GM12878 (cell line): ENCODE measurements at regions not wholly inside any gene's neighbourhood (a gene's known extent, or its start where the extent isn't known, plus 50 kb on each side); places are given as distances from the start of the nearest gene placed in this dataset.

Experiments
- CHD1 ChIP-seq: IDR thresholded peaks from 2 replicates; pipeline ENCODE4 v1.6.1; 2012; ENCODE audit warnings: low read depth, low read length, improper control_type of control experiment
- MXI1 ChIP-seq: fragments of 150-350 bp; IDR thresholded peaks from 2 replicates; pipeline ENCODE4 v1.6.1; 2011; ENCODE audit warnings: low read depth, mild to moderate bottlenecking, inconsistent platforms, low read length, improper control_type of control experiment
- NR2C1 ChIP-seq: fragments of 450-650 bp; IDR thresholded peaks from 2 replicates; pipeline ENCODE4 v1.6.1; 2017; ENCODE audit warnings: antibody characterized with exemption, mild to moderate bottlenecking, moderate library complexity
- POLR2AphosphoS5 ChIP-seq: IDR thresholded peaks from 2 replicates; pipeline ENCODE4 v1.6.1; 2011; ENCODE audit warnings: mild to moderate bottlenecking, low read length, inconsistent platforms
- RAD21 ChIP-seq: IDR thresholded peaks from 2 replicates; pipeline ENCODE4 v1.6.1; 2011; ENCODE audit warnings: mild to moderate bottlenecking, low read depth, low read length, moderate library complexity; ENCODE audit not compliant: insufficient read depth
- TF ChIP-seq, protein P1 (sequence below), 3 experiments: IDR thresholded peaks in 2 of 3; conservative IDR thresholded peaks in 1 of 3; 2 replicates each; pipeline ENCODE4 v1.5.1; 2011; ENCODE audit warnings: low read depth in 3 of 3, low read length in 3 of 3, mild to moderate bottlenecking in 3 of 3, control low read depth in 2 of 3, moderate library complexity in 2 of 3, inconsistent platforms in 1 of 3, mixed read lengths in 1 of 3; ENCODE audit not compliant: control insufficient read depth in 2 of 3, insufficient read depth in 1 of 3; ENCODE audit errors: extremely low read depth in 1 of 3

DNA sequence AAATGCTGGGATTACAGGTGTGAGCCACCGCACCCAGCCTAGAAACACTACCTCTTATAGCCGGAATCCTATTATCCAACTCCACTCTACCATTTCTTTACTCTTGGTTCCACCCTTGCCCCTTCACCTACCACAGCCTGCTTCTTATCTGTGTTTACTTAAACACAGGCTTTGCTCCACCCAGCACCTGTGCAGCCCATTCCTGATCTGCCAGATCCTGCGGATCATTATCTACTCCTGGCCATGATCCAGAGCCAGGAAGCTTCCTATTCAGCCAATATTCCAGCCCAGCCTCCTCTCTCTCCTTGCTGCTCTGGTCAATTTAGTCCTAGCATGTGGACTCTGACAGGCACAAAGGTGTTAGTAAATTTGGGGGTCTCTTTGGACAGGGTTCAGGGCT is 98.8 kb upstream of the MED13 start:
- TF ChIP-seq, protein P1, sequence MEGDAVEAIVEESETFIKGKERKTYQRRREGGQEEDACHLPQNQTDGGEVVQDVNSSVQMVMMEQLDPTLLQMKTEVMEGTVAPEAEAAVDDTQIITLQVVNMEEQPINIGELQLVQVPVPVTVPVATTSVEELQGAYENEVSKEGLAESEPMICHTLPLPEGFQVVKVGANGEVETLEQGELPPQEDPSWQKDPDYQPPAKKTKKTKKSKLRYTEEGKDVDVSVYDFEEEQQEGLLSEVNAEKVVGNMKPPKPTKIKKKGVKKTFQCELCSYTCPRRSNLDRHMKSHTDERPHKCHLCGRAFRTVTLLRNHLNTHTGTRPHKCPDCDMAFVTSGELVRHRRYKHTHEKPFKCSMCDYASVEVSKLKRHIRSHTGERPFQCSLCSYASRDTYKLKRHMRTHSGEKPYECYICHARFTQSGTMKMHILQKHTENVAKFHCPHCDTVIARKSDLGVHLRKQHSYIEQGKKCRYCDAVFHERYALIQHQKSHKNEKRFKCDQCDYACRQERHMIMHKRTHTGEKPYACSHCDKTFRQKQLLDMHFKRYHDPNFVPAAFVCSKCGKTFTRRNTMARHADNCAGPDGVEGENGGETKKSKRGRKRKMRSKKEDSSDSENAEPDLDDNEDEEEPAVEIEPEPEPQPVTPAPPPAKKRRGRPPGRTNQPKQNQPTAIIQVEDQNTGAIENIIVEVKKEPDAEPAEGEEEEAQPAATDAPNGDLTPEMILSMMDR (IDR thresholded peaks at IDR 0.05 in 2 of 3, conservative IDR thresholded peaks at IDR 0.05 in 1 of 3; ENCODE audit: control insufficient read depth in 2 of 3, extremely low read depth in 1 of 3, insufficient read depth in 1 of 3, low read depth in 3 of 3, low read length in 3 of 3): no peak
- TF ChIP-seq MXI1 (no peak), CHD1 (no peak), NR2C1 (no peak), POLR2AphosphoS5 (no peak), RAD21 (no peak)
